Brain microvascular endothelial cell (primary cell): ENCODE measurements at regions not wholly inside any gene's neighbourhood (a gene's known extent, or its start where the extent isn't known, plus 50 kb on each side); places are given as distances from the start of the nearest gene placed in this dataset.
A peak's percentile ranks its signal among the peaks of the same experiment; 100 is the strongest.
"Not testable (repeated sequence)": the region's sequence is repeated elsewhere in the genome, so short reads cannot be mapped to it uniquely, and the experiment has no call there.

Experiments used
- DNase-seq: peaks from one replicate; pipeline ENCODE4 v3.0.0-alpha.2; 2020
- H3K27ac ChIP-seq: fragments of 250-450 bp; sonication (Bioruptor Pico); 2 replicates; pipeline ENCODE4 v1.5.1; 2020; ENCODE audit warnings: mild to moderate bottlenecking, moderate library complexity
- H3K27me3 ChIP-seq: fragments of 250-450 bp; sonication (Bioruptor Pico); replicated peaks from 2 replicates; pipeline ENCODE4 v1.5.1; 2020; ENCODE audit warnings: mild to moderate bottlenecking
- H3K36me3 ChIP-seq: fragments of 250-450 bp; sonication (Bioruptor Pico); replicated peaks from 2 replicates; pipeline ENCODE4 v1.5.1; 2020; ENCODE audit warnings: mild to moderate bottlenecking
- H3K4me3 ChIP-seq: 2 replicates; pipeline ENCODE4 v1.5.1; 2011; ENCODE audit warnings: low read depth, mild to moderate bottlenecking, control low read depth, low read length, moderate library complexity
- in situ Hi-C: cut with HindIII; loops from 2 replicates; pipeline ENCODE4 v1.10.0; 2017; ENCODE audit warnings: low sequenced_read_pairs, low pct_ligation_motif_present

DNA sequence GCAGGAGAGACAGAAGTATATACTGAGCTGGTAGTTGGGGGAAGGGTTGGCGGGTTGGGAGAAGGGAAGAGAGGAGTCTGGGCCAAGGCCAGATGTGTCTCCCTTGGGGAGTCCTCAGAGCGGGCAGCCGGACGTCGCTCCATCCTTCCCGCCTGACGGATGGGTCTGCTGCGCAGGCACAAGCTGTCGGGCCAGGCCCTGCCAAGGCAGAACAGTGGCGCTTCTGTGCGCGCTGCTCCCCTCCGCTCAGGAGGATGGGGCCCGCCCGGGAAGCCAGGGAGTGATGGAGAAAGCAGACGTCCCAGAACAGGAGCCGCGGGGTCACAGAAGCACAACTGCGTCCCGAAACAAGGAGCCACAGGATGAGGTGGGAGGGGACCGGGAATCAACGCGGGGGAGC lies 449.9 kb downstream of the CNTNAP3B start:
- H3K27ac ChIP-seq, H3K27me3 ChIP-seq, in situ Hi-C loops, H3K36me3 ChIP-seq, DNase-seq, H3K4me3 ChIP-seq: not testable (repeated sequence)

DNA sequence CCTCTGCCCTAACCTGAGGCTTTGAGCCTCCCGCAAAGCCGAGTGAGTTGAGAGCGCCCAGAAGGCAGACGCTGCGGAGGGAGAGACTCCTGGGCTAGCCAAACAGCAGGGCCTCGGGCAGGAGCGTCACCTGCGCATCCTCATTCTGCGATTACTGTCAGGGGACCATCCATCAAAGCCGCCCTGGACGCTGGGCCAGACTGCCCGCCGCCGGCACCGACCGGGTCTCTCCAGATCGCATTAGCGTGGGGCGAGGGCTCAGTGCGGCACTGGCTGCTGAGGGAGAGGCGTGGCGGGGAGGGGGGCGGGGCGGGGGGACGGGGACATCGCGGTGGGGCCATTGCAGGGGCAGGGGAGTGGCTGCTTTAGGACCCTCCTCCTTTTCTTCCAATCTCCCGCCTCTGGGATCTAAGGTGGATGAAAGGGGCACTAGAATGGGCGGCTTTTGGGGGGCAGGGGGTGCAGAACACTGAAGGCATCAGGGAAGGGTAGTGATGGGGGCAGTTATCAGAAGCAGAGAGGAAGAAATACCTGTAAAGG lies 465.7 kb downstream of the CNTNAP3B start:
- H3K27ac ChIP-seq, in situ Hi-C loops, H3K4me3 ChIP-seq, DNase-seq, H3K27me3 ChIP-seq, H3K36me3 ChIP-seq: not testable (repeated sequence)

DNA sequence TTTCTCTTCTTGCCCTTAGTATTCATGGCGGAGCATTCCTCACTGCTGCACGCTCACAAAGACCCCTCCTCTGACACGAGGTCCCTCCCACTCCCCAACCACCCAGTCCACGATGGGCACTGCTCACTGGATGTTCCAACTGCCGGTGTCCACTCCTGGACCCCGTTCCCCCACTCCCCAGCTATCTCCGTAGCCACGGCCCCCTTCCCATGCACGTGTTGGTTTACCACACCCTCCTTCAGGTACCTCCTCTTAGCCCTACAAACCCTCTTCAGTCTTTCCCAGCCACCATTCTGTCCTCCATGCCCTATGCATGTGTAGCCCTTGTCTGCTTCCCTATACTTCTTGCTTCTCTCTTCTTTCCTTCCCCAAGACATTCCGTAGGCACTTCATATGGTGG lies 469.6 kb upstream of the ZNG1F start:
- DNase-seq, H3K27ac ChIP-seq, H3K36me3 ChIP-seq, in situ Hi-C loops, H3K4me3 ChIP-seq, H3K27me3 ChIP-seq: not testable (repeated sequence)

DNA sequence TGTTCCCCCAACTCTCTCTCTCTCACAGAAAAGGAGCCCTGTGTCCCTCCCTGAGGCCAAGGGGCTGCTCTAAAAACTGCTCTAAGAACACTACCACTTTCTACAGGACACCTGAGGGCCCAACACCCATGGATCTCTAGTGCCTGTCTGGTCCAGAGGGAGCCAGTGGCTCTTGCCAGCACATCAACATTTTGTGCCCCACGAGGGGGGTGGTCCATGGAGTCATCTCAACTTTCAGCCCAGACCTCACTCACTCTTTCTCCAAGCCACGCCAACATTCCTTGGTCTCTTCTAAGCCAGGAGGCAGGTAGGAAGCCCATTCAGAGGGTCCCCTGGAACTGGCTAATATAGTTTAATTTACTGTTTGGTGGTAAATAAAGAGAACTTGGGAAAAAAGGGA lies 469.0 kb upstream of the ZNG1F start:
- H3K27me3 ChIP-seq, result not testable (repeated sequence)

DNA sequence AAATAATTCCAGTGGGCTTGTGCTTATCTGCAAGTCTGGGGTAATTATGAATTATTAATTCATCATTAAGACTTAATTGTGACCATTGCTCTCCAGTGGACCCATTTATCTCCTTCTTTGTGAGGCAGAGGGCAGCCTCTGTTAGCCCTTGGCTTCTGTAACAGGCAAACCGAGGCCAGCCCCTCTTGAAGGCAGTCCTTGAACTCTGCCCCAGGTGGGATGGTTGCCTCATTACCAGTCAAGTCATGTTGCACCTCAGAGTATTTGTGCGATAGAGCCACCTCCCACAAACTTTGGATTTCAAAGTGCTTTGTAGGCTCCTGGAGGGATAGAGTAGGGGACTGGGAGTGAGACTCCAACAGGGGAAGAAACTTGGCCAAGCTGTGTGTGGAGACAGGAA lies 468.0 kb upstream of the ZNG1F start:
- H3K27ac ChIP-seq, DNase-seq, H3K36me3 ChIP-seq, H3K27me3 ChIP-seq, in situ Hi-C loops, H3K4me3 ChIP-seq: not testable (repeated sequence)

More for the DNA sequence above, 469.0 kb upstream of the ZNG1F start:
- H3K36me3 ChIP-seq, in situ Hi-C loops, DNase-seq, H3K4me3 ChIP-seq, H3K27ac ChIP-seq: not testable (repeated sequence)

DNA sequence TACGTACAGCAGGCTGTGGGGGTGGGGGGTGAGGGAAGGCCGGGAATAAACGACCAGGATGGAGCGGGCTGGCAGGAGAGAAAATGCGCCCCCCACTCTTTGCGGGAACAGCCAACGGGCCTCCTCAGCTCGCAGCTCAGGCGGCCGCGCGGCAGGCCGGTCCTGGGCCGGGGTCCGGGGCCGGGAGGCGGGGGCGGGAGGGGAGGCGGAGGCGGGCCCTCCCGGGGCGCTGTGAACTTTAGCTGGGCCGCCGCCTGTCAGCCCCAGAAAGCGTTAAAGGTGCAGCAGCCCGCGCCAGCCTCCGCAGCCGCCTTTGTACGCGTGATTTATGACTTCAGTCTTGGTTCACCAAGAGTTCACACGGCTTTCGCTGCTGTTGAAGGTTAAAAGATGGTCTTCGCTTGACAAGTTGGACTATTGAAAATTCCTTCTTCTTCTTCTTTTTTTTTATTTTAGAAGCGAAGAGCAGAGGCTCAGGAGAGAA lies 466.0 kb upstream of the ZNG1F start:
- DNase-seq, result peak; percentile 59
- H3K27ac ChIP-seq, H3K36me3 ChIP-seq, H3K27me3 ChIP-seq, in situ Hi-C loops: not testable (repeated sequence)
- peak overlapping the region; percentile 20 for H3K4me3 ChIP-seq

DNA sequence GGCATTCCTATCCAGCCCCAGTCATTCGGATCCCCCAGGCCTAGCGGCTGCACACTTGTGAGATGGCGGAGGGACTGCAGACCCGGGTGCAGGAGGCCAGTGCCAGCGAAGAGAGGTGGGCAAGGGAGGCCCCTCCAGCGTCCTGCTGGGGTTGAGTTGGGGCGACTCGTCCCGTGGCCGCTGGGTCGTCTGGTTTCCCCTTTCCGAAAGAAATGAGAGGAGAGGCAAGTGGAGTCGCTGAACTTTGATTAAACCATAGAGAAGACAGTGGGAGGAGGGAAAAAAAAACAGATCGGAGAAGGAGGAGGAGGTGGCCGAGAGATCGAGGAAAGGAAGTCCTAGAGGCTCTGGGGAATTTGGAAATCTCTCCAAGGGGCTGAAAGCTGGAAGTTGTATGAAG lies 465.2 kb upstream of the ZNG1F start:
- H3K27ac ChIP-seq, H3K27me3 ChIP-seq, DNase-seq, H3K36me3 ChIP-seq, H3K4me3 ChIP-seq, in situ Hi-C loops: not testable (repeated sequence)

DNA sequence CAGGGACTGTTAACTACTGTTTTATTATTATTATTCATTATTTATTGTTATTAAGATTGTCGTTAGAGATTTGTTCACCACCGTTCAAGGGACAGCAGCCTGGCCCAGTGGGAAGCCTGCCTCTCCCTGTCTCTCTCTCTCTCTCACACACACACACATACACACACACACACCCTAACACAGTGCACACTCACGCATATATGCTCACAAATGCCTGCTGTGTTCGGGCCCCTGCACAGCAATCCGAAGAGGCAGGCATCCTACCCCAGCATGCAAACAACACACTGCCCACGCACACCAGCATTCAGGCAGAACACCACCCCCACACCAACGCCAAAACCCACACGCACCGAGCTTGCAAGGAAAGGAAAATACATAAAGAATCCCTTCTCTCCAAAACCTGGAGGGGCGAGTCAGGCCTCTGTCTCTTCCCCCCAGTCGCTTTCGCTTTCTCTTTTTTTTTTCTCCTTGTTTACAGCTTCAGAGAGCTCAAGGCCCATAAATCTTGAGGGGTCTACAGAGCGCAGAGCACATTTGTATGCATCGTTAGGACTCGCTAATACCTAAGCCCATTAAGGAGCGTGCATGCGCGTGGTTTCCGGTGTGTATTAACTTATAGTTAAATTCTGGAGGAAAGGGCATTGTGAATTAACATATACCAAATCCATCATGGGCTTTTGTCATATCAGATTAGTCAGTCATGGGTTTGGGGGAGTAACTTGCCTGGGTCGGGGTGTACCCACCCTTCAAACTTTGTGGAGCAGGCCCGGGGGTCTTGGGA lies 464.6 kb upstream of the ZNG1F start:
- H3K27me3 ChIP-seq, H3K4me3 ChIP-seq, in situ Hi-C loops, H3K36me3 ChIP-seq, H3K27ac ChIP-seq: not testable (repeated sequence)
- DNase-seq, result peak; percentile 25

DNA sequence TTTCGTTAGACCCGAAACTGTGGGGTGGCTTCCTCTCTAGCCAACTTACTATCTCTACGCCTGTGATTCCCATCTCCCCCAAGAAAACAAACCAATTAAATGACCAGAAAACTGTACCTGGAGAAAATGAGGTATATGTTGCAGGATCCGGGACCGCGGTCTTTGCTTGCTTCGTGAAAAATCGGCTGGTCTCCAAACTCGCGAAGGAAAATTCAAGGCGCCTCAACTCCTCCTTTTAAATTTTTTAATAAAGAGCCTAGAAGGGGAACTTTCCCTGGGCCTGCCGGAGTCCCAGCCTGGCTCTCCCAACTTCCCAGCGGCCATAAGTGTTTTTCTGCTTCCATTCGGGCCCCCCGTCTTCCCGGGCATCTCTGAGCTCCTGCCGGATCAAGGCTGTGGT lies 463.7 kb upstream of the ZNG1F start:
- H3K27me3 ChIP-seq, H3K27ac ChIP-seq, DNase-seq, H3K36me3 ChIP-seq, in situ Hi-C loops, H3K4me3 ChIP-seq: not testable (repeated sequence)

DNA sequence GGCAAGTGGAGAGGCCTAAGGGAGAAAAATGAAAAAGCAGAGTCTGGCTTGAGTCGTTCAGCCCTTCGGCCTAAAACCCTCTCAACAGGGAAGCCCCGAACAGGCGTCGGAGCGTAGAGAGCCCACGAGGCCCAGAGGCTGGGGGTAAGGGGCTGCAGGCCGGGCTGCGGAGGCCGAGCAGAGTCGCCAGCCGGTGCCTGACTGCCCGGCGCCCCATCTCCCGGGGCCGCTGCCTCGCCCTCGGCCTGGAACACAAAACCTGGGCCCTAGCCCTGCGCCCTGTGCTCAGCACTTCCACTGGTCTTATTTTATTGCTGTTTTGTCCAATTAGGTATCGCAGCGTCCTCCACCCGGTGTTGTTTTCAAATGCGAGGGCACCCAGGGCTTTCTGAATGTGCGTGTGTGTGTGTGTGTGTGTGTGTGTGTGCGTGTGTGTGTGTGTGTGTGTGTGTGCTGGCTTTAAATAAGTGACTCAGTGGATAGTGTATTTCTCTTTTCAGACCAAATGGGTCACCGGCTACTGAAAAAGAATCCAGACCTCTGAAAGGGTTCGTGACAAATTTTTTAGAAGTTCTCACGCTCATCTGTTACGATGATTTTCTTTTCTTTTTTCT lies 463.1 kb upstream of the ZNG1F start:
- H3K27me3 ChIP-seq, H3K27ac ChIP-seq, H3K36me3 ChIP-seq, DNase-seq, in situ Hi-C loops, H3K4me3 ChIP-seq: not testable (repeated sequence)

DNA sequence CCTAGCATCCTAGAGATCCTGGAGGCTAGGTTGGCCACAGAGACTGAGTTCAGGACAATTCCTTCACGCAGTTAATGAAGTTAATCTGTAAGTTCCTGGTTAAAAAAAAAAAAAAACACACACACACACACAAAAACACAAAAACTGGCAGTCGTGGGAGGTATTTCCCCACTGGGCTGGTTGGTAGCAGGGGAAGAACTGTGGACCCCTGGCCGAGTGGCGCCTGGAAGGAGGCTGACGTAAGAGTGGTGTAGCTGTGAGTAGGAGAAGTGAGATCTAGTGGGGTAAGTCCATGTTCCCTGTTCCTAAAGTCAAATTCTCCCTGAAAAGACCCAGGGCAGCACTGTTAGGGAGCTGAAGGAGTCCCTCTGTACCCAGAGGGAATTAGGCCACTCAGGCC lies 461.0 kb upstream of the ZNG1F start:
- H3K27me3 ChIP-seq, H3K36me3 ChIP-seq, H3K27ac ChIP-seq, DNase-seq, in situ Hi-C loops, H3K4me3 ChIP-seq: not testable (repeated sequence)

DNA sequence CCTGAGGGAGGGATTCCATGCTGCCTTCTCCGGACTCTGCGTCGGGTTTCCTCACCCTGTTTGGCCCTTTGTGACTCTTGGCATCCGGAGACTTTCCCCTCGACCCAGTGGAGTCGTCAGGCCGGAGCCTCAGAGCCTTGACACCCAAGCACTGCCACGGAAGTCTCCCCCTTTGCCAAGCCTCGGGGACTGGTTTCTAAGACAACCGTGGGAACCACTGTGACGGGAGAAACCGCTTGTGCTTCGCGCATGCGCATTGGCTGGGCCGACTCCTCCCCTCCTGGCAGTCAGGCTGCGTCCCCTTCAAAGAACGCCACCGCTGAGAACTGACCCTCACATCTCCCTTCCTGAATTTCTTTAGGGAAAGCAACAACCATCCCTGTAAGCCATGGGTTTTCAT lies 459.4 kb upstream of the ZNG1F start:
- H3K4me3 ChIP-seq, H3K36me3 ChIP-seq, in situ Hi-C loops, H3K27me3 ChIP-seq, H3K27ac ChIP-seq: not testable (repeated sequence)
- DNase-seq, result peak; percentile 18

DNA sequence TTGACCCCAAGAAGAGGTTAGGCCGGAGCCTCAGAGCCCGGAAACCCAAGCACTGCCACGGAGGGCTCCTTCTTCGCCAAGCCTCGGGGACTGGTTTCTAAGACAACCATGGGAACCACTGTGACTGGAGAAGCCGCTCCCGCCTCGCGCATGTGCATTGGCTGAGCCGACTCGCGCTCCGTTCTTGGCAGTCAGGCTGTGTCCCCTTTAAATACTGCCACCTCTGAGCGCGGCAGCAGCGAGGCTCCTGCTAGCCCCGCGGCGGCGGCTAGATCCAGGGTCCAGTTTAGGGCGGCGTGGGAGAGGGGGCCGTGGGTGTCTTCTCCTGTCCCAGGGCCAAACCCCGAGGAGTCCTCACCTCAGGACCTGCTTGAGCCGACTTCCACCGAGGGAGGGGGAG lies 457.1 kb upstream of the ZNG1F start:
- H3K36me3 ChIP-seq, H3K27me3 ChIP-seq, H3K27ac ChIP-seq, in situ Hi-C loops, H3K4me3 ChIP-seq, DNase-seq: not testable (repeated sequence)
